Panc1 (cell line): ENCODE measurements at regions not wholly inside any gene's neighbourhood (a gene's known extent, or its start where the extent isn't known, plus 50 kb on each side); places are given as distances from the start of the nearest gene placed in this dataset.

Experiments used
- ATAC-seq: fragments of 200-7000 bp; cut with Tn5 transposase; 2 replicates; pipeline ENCODE4 v1.9.1; 2020; ENCODE audit warnings: mild to moderate bottlenecking, moderate library complexity
- BruUV-seq: library from RNA; stranded (reverse); fragments of 400-500 nt; replicated peaks from 2 replicates; lab custom pipeline; 2021; lab: Mats Ljungman, UMichigan
- CTCF ChIA-PET: fragments of 300-600 bp; sonication (Branson Sonifier 250); formaldehyde crosslinking; loops from one replicate; lab custom pipeline; 2022; ENCODE audit warnings: antibody characterized with exemption; lab: Charles Lee
- POLR2A ChIA-PET: fragments of 300-600 bp; sonication (Branson Sonifier 250); formaldehyde crosslinking; loops from one replicate; lab custom pipeline; 2022; ENCODE audit warnings: antibody characterized with exemption; lab: Charles Lee
- DNase-seq: peaks from one replicate; pipeline ENCODE4 v3.0.0-alpha.2; 2010; ENCODE audit warnings: low read depth, low spot score
- H3K27ac ChIP-seq: 2 replicates; pipeline ENCODE4 v1.5.1; 2011; ENCODE audit warnings: mild to moderate bottlenecking, low read length, inconsistent platforms
- H3K27me3 ChIP-seq: fragments of 200-500 bp; sonication (Bioruptor generic); 2 replicates; pipeline ENCODE4 v1.6.0; 2014; ENCODE audit warnings: low read length, inconsistent platforms; ENCODE audit not compliant: control insufficient read depth, insufficient read depth
- H3K36me3 ChIP-seq: fragments of 200-500 bp; sonication (Bioruptor generic); 2 replicates; pipeline ENCODE4 v1.5.1; 2014; ENCODE audit warnings: inconsistent platforms, mild to moderate bottlenecking, low read length, moderate library complexity; ENCODE audit not compliant: control insufficient read depth, insufficient read depth
- H3K4me1 ChIP-seq: 2 replicates; pipeline ENCODE4 v1.5.1; 2011; ENCODE audit warnings: inconsistent platforms, mild to moderate bottlenecking, low read length, moderate library complexity; ENCODE audit not compliant: control insufficient read depth, insufficient read depth
- H3K4me3 ChIP-seq, 2 experiments: 2 replicates each; pipeline ENCODE4 v1.5.1; 2011 to 2012; ENCODE audit warnings: low read depth in 2 of 2, low read length in 2 of 2, mild to moderate bottlenecking in 2 of 2, inconsistent platforms in 1 of 2, moderate library complexity in 1 of 2
- H3K9me3 ChIP-seq: fragments of 200-500 bp; sonication (Bioruptor generic); 2 replicates; pipeline ENCODE4 v1.5.1; 2014; ENCODE audit warnings: low read depth, mild to moderate bottlenecking, inconsistent platforms, low read length, moderate library complexity; ENCODE audit not compliant: control insufficient read depth, insufficient read depth
- CTCF ChIP-seq: fragments of 450-650 bp; IDR thresholded peaks from 2 replicates; pipeline ENCODE4 v1.5.1; 2017; ENCODE audit warnings: mild to moderate bottlenecking
- POLR2AphosphoS5 ChIP-seq: IDR thresholded peaks from 2 replicates; pipeline ENCODE4 v1.6.1; 2012; ENCODE audit warnings: mild to moderate bottlenecking, low read depth, low read length, moderate library complexity
- SIN3A ChIP-seq: IDR thresholded peaks from 2 replicates; pipeline ENCODE4 v1.6.1; 2012; ENCODE audit warnings: low read depth, mild to moderate bottlenecking, low read length, moderate library complexity, borderline replicate concordance; ENCODE audit not compliant: insufficient read depth
- TCF7L2 ChIP-seq: IDR thresholded peaks from 2 replicates; pipeline ENCODE4 v1.6.1; 2011; ENCODE audit warnings: mild to moderate bottlenecking, low read depth, low read length, inconsistent platforms
- in situ Hi-C: cut with HindIII; loops from 2 replicates; pipeline ENCODE4 v1.10.0; 2016; ENCODE audit warnings: low sequenced_read_pairs, low pct_unique_long_range_greater_than_20kb
- intact Hi-C: fragments of 100-400 bp; cut with micrococcal nuclease; formaldehyde crosslinking; loops from one replicate; pipeline ENCODE4 v1.10.0; 2022; ENCODE audit not compliant: unreplicated experiment
- TF ChIP-seq, protein P1 (sequence below), 2 experiments: IDR thresholded peaks; 2 replicates each; pipeline ENCODE4 v1.6.1; 2011 to 2012; ENCODE audit warnings: low read depth in 2 of 2, control low read depth in 1 of 2, low read length in 1 of 2, mild to moderate bottlenecking in 1 of 2, moderate library complexity in 1 of 2; ENCODE audit not compliant: insufficient read depth in 1 of 2

DNA sequence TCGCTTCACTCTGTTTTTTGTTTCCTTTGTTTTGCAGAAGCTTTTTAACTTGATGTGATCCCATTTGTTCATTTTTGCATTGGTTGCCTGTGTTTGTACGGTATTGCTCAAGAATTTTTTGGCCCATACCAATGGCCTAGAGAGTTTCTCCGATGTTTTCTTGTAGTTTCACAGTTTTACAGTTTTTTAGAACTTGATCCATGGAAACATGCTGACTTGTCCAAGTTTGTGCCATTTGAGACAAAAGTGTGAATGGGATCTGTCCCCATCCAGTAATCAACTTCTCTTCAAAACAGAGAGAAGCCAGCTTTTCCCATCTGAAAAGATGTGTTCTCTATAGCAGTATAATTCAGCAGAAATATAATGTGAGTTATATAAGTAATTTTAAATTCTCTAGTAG lies 266.5 kb upstream of the LRTM1 start:
- ATAC-seq: no peak
- H3K9me3 ChIP-seq: no peaks in the 10 kb centered on the region
- no peaks in the 10 kb centered on the region for H3K4me1 ChIP-seq
- in situ Hi-C loops: no loop called here
- H3K4me3 ChIP-seq: no peak overlapping the region
- no peaks in the 10 kb centered on the region for H3K27me3 ChIP-seq
- H3K27ac ChIP-seq: no peak overlapping the region
- ChIA-PET POLR2A (interaction anchor here (0.6 kb wide), 1 partner anchor 248 kb away, joined by 3 read pairs; no protein-coding TSS in a partner anchor), CTCF (no interaction called here)
- no TSS peak for BruUV-seq
- no peak for DNase-seq
- intact Hi-C loops: no loop called here
- H3K36me3 ChIP-seq: no peaks in the 10 kb centered on the region
- no peak for TF ChIP-seq CTCF
- TF ChIP-seq TCF7L2: no peak
- no peak for TF ChIP-seq SIN3A
- TF ChIP-seq, protein P1, sequence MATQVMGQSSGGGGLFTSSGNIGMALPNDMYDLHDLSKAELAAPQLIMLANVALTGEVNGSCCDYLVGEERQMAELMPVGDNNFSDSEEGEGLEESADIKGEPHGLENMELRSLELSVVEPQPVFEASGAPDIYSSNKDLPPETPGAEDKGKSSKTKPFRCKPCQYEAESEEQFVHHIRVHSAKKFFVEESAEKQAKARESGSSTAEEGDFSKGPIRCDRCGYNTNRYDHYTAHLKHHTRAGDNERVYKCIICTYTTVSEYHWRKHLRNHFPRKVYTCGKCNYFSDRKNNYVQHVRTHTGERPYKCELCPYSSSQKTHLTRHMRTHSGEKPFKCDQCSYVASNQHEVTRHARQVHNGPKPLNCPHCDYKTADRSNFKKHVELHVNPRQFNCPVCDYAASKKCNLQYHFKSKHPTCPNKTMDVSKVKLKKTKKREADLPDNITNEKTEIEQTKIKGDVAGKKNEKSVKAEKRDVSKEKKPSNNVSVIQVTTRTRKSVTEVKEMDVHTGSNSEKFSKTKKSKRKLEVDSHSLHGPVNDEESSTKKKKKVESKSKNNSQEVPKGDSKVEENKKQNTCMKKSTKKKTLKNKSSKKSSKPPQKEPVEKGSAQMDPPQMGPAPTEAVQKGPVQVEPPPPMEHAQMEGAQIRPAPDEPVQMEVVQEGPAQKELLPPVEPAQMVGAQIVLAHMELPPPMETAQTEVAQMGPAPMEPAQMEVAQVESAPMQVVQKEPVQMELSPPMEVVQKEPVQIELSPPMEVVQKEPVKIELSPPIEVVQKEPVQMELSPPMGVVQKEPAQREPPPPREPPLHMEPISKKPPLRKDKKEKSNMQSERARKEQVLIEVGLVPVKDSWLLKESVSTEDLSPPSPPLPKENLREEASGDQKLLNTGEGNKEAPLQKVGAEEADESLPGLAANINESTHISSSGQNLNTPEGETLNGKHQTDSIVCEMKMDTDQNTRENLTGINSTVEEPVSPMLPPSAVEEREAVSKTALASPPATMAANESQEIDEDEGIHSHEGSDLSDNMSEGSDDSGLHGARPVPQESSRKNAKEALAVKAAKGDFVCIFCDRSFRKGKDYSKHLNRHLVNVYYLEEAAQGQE (IDR thresholded peaks at IDR 0.05; ENCODE audit: insufficient read depth in 1 of 2, low read depth in 2 of 2, low read length in 1 of 2): no peak
- TF ChIP-seq POLR2AphosphoS5: no peak

DNA sequence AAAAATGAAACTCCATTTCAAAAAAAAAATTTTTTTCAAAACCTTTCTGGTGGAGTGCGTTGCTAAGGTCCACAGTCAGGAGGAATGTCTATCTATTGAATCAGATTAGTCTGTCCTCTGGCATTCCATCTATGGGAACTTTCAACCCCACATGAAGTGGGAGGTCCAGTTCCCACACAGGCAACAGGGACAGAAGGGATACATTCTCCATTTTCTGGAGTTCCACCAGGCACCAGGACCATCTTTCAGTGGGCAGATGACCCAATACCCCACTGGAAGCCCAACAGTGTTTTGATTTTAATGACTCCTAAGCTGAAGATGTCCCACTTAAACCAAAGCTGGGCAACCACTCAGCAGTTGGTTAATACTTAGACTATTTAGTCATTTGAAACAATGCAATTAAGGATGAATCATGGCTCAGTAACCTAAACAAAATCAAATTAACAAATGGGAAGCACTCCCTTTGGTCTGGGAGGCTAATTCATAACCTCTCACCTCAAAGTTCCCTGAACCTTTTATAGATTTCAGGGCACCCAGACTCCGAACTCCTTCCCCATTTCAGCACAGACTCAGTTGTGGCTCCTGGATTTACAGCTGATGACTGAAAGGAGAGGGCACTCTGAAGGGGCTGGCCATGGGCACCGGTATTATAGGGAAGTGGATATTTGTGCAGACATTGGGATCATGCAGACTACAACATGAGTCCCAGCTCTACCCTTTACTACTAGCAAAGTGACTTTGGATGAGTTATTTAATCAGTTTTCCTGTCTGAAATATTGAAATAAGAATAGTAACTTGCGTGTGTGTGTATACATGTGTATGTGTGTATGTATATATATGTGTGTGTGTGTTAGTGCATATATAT lies 264.3 kb upstream of the LRTM1 start:
- no peak for ATAC-seq
- TF ChIP-seq TCF7L2: no peak
- TF ChIP-seq POLR2AphosphoS5: no peak
- no peak for TF ChIP-seq SIN3A
- TF ChIP-seq CTCF: no peak
- TF ChIP-seq, protein P1 (IDR thresholded peaks at IDR 0.05; ENCODE audit: insufficient read depth in 1 of 2, low read depth in 2 of 2, low read length in 1 of 2): no peak
- CTCF ChIA-PET: no interaction called here
- H3K9me3 ChIP-seq: no peaks in the 10 kb centered on the region
- intact Hi-C loops (no loop called here), in situ Hi-C loops (no loop called here)
- H3K4me1 ChIP-seq: no peaks in the 10 kb centered on the region
- POLR2A ChIA-PET: no interaction called here
- H3K4me3 ChIP-seq: no peak overlapping the region
- BruUV-seq: no TSS peak
- no peak overlapping the region for H3K27ac ChIP-seq
- H3K36me3 ChIP-seq: no peaks in the 10 kb centered on the region
- no peaks in the 10 kb centered on the region for H3K27me3 ChIP-seq
- no peak for DNase-seq
